Endothelial cell of umbilical vein (primary cell): ENCODE measurements at regions not wholly inside any gene's neighbourhood (a gene's known extent, or its start where the extent isn't known, plus 50 kb on each side); places are given as distances from the start of the nearest gene placed in this dataset.

Source experiments
- BruUV-seq: library from RNA; stranded (reverse); fragments of 400-500 nt; replicated peaks from 2 replicates; lab custom pipeline; 2021; lab: Mats Ljungman, UMichigan
- CTCF ChIA-PET: fragments of 300-600, 350-600 bp; sonication (Branson Sonifier 250); formaldehyde crosslinking; loops from one replicate; lab custom pipeline; 2021; ENCODE audit warnings: antibody characterized with exemption, inconsistent platforms; lab: Charles Lee
- POLR2A ChIA-PET: fragments of 300-600, 350-600 bp; sonication (Branson Sonifier 250); formaldehyde crosslinking; loops from one replicate; lab custom pipeline; 2021; ENCODE audit warnings: antibody characterized with exemption, inconsistent platforms; lab: Charles Lee
- DNase-seq: peaks from one replicate; pipeline ENCODE4 v3.0.0-alpha.2; 2011; ENCODE audit warnings: low read depth, low spot score
- FAIRE-seq: peaks from 2 replicates; lab custom pipeline; 2011; peaks lifted over from hg19 to GRCh38; lab: Jason Lieb, UNC
- H2AFZ ChIP-seq: 2 replicates; pipeline ENCODE4 v1.6.0; 2012; ENCODE audit warnings: low read depth, low read length, control low read depth, inconsistent platforms
- H3K27ac ChIP-seq: 2 replicates; pipeline ENCODE4 v1.5.1; 2011; ENCODE audit warnings: low read depth, mild to moderate bottlenecking, control low read depth, low read length, moderate library complexity; ENCODE audit not compliant: insufficient read depth
- H3K27me3 ChIP-seq, 2 experiments: 2 replicates each; pipeline versions ENCODE4 v1.6.0 to v1.6.1; 2011; ENCODE audit warnings: low read length in 2 of 2, mixed read lengths in 1 of 2; ENCODE audit not compliant: control insufficient read depth in 2 of 2, insufficient read depth in 2 of 2
- H3K36me3 ChIP-seq, 2 experiments: 2 replicates in 1 of 2; 3 replicates in 1 of 2; pipeline ENCODE4 v1.5.1; 2011; ENCODE audit warnings: low read length in 2 of 2, mild to moderate bottlenecking in 1 of 2, moderate library complexity in 1 of 2; ENCODE audit not compliant: control insufficient read depth in 2 of 2, insufficient read depth in 2 of 2; ENCODE audit errors: extremely low read depth in 1 of 2
- H3K4me1 ChIP-seq: 3 replicates; pipeline ENCODE4 v1.5.1; 2011; ENCODE audit warnings: mild to moderate bottlenecking, low read length; ENCODE audit not compliant: control insufficient read depth, insufficient read depth; ENCODE audit errors: extremely low read depth
- H3K4me2 ChIP-seq: 2 replicates; pipeline ENCODE4 v1.6.1; 2011; ENCODE audit warnings: low read length, control low read depth, mixed read lengths; ENCODE audit not compliant: insufficient read depth
- H3K4me3 ChIP-seq, 3 experiments: fragments of 200-600 bp in 1 of 3; sonication (generic), shearing (Covaris generic) in 1 of 3; replicated peaks in 1 of 3; 2 replicates each; pipeline ENCODE4 v1.5.1; 2011 to 2016; ENCODE audit warnings: control low read depth in 3 of 3, low read length in 3 of 3, mild to moderate bottlenecking in 2 of 3, inconsistent platforms in 1 of 3, low read depth in 1 of 3, moderate library complexity in 1 of 3; ENCODE audit not compliant: insufficient read depth in 1 of 3
- H3K79me2 ChIP-seq: 2 replicates; pipeline ENCODE4 v1.6.0; 2012; ENCODE audit warnings: low read length, inconsistent platforms; ENCODE audit not compliant: control insufficient read depth, insufficient read depth
- H3K9ac ChIP-seq: replicated peaks from 2 replicates; pipeline ENCODE3; 2011; ENCODE audit warnings: low read length, control low read depth; ENCODE audit not compliant: insufficient read depth; ENCODE audit errors: extremely low read depth
- H3K9me1 ChIP-seq: replicated peaks from 3 replicates; pipeline ENCODE4 v1.6.0; 2011; ENCODE audit warnings: mild to moderate bottlenecking, low read length; ENCODE audit not compliant: control insufficient read depth, insufficient read depth; ENCODE audit errors: extremely low read depth
- H3K9me3 ChIP-seq: replicated peaks from 2 replicates; pipeline ENCODE4 v1.5.1; 2012; ENCODE audit warnings: low read length, inconsistent platforms; ENCODE audit not compliant: control insufficient read depth, insufficient read depth
- H4K20me1 ChIP-seq: replicated peaks from 2 replicates; pipeline ENCODE3; 2011; ENCODE audit warnings: mild to moderate bottlenecking, low read length; ENCODE audit not compliant: control insufficient read depth, insufficient read depth; ENCODE audit errors: extremely low read depth
- EZH2 ChIP-seq: IDR thresholded peaks from 2 replicates; pipeline ENCODE4 v1.6.1; 2012; ENCODE audit warnings: borderline replicate concordance, low read depth, mild to moderate bottlenecking, moderate library complexity, low read length, inconsistent platforms; ENCODE audit not compliant: severe bottlenecking
- FOS ChIP-seq: IDR thresholded peaks from 2 replicates; pipeline ENCODE4 v1.6.1; 2011; ENCODE audit warnings: mild to moderate bottlenecking, low read length, moderate library complexity, borderline replicate concordance; ENCODE audit not compliant: insufficient read depth
- GATA2 ChIP-seq: IDR thresholded peaks from 2 replicates; pipeline ENCODE4 v1.7.0; 2011; ENCODE audit warnings: low read depth, mild to moderate bottlenecking, moderate library complexity, mixed read lengths, low read length; ENCODE audit not compliant: insufficient read length, insufficient read depth
- JUN ChIP-seq: IDR thresholded peaks from 2 replicates; pipeline ENCODE4 v1.6.1; 2011; ENCODE audit warnings: borderline replicate concordance, low read depth; ENCODE audit not compliant: insufficient read length, insufficient read depth
- MYC ChIP-seq: IDR thresholded peaks from one replicate; pipeline ENCODE4 v1.6.1; 2011; ENCODE audit warnings: mild to moderate bottlenecking, low read depth, low read length
- POLR2A ChIP-seq: IDR thresholded peaks from 2 replicates; pipeline ENCODE4 v1.6.1; 2012; ENCODE audit warnings: low read depth, mild to moderate bottlenecking, control low read depth, low read length
- POLR2AphosphoS5 ChIP-seq: IDR thresholded peaks from 2 replicates; pipeline ENCODE4 v1.6.1; 2012; ENCODE audit warnings: low read depth, mild to moderate bottlenecking, control low read depth, low read length, moderate library complexity; ENCODE audit not compliant: insufficient read depth
- dilution Hi-C: fragments of 300-500 bp; cut with MboI; formaldehyde crosslinking; loops from one replicate; pipeline ENCODE4 v1.15.0; 2019; ENCODE audit warnings: low sequenced_read_pairs; ENCODE audit not compliant: extremely low pct_ligation_motif_present
- intact Hi-C: fragments of 100-400 bp; cut with micrococcal nuclease; formaldehyde crosslinking; loops from one replicate; pipeline ENCODE4 v1.10.0; 2022
- TF ChIP-seq, protein P1 (sequence below), 2 donors: IDR thresholded peaks; 1 replicate in 1 of 2; 2 replicates in 1 of 2; pipeline ENCODE4 v1.5.1; 2011; ENCODE audit warnings: low read length in 2 of 2, mild to moderate bottlenecking in 2 of 2, moderate library complexity in 2 of 2, control low read depth in 1 of 2, inconsistent platforms in 1 of 2, low read depth in 1 of 2; ENCODE audit not compliant: insufficient read depth in 1 of 2; ENCODE audit errors: extremely low read depth in 1 of 2
- TF ChIP-seq, protein P2 (sequence below): IDR thresholded peaks from 2 replicates; pipeline ENCODE4 v1.6.1; 2011; ENCODE audit not compliant: insufficient read depth, insufficient read length

DNA sequence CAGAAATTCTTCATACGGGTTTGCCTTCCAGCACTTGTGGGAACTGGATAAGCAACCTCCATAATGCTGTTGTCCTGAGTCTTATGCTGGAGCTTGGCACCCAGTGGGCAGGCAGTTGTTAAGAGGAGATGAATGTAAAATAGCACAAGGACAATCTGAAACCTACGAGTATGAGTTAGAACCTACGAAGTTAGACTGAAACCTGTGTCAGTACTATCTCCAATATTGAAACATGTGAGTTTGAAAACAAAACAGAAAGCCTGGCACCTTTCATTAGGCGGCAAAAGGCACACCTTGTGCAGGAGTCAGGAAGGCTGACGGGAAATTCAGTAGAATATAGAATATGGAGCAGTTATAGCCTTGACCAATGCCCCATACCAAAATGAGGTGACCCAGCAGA is 489.7 kb upstream of the RGS18 start:
- no peaks in the 10 kb centered on the region for H4K20me1 ChIP-seq

More for the DNA sequence above, 489.7 kb upstream of the RGS18 start:
- Histone ChIP-seq H2AFZ (peak overlapping the region; percentile 14), H3K9ac (no peak overlapping the region), H3K4me1 (no peaks in the 10 kb centered on the region), H3K27me3 (no peaks in the 10 kb centered on the region), H3K4me3 (no peak overlapping the region), H3K36me3 (no peaks in the 10 kb centered on the region), H3K27ac (no peak overlapping the region), H3K4me2 (no peak overlapping the region), H3K9me1 (no peaks in the 10 kb centered on the region), H3K9me3 (no peaks in the 10 kb centered on the region), H3K79me2 (no peaks in the 10 kb centered on the region)
- intact Hi-C loops (loop anchor here (5.0 kb wide), 1 partner anchor 844 kb away; no protein-coding TSS in a partner anchor), dilution Hi-C loops (no loop called here)
- ChIA-PET CTCF (no interaction called here), POLR2A (no interaction called here)
- no peak for DNase-seq
- TF ChIP-seq, protein P1, sequence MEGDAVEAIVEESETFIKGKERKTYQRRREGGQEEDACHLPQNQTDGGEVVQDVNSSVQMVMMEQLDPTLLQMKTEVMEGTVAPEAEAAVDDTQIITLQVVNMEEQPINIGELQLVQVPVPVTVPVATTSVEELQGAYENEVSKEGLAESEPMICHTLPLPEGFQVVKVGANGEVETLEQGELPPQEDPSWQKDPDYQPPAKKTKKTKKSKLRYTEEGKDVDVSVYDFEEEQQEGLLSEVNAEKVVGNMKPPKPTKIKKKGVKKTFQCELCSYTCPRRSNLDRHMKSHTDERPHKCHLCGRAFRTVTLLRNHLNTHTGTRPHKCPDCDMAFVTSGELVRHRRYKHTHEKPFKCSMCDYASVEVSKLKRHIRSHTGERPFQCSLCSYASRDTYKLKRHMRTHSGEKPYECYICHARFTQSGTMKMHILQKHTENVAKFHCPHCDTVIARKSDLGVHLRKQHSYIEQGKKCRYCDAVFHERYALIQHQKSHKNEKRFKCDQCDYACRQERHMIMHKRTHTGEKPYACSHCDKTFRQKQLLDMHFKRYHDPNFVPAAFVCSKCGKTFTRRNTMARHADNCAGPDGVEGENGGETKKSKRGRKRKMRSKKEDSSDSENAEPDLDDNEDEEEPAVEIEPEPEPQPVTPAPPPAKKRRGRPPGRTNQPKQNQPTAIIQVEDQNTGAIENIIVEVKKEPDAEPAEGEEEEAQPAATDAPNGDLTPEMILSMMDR (IDR thresholded peaks at IDR 0.05; ENCODE audit: extremely low read depth in 1 of 2, insufficient read depth in 1 of 2, low read depth in 1 of 2, low read length in 2 of 2): no peak
- TF ChIP-seq POLR2A (no peak), JUN (no peak), GATA2 (no peak), FOS (no peak), MYC (no peak), POLR2AphosphoS5 (no peak), EZH2 (no peak)
- TF ChIP-seq, protein P2, sequence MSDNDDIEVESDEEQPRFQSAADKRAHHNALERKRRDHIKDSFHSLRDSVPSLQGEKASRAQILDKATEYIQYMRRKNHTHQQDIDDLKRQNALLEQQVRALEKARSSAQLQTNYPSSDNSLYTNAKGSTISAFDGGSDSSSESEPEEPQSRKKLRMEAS: no peak
- no peak for FAIRE-seq
- BruUV-seq: no TSS peak
